GM19452 (cell line): ENCODE measurements at regions not wholly inside any gene's neighbourhood (a gene's known extent, or its start where the extent isn't known, plus 50 kb on each side); places are given as distances from the start of the nearest gene placed in this dataset.

Source experiments
- ATAC-seq: cut with Tn5 transposase; IDR thresholded peaks from one replicate; pipeline ENCODE4 v1.9.1; 2021; ENCODE audit not compliant: unreplicated experiment

DNA sequence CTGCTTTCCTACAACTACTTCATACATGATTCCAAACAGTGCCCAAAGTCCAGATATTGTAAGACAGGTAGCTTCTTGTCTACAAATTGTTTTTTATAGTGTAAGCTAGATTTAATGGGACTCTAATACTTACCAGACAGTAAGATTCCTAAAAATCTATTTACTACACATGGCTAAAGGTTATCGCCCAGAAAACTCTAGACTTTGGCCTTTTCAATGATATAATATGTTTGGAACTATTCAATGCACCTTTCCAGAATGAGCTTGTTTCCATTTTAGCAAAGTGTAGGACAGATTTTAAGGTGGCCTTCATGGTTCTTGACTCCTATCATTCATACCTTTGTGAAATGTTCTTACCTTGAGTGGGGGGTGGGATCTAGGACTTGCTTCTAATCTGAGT, 951.0 kb downstream of the SORCS1 start:
- ATAC-seq: no peak

DNA sequence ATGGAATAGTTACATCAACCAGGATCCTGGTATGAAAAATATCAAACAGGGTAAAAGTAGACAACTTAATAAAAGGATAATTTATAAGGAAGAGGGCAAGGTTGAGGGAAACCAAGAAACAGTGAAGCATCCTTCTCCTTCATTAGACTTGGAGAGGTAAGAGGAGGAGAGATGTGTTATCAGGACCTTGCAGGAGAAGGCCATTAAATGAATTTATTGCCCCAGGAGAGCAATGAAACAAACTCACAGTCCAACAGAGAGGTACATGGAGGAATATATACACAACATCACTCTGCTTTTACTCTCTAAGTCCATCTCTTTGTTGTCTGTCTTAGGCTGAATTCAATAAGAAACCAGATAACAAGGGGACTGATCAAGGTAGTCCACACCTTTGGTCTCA, 966.2 kb downstream of the SORCS1 start:
- ATAC-seq: no peak

DNA sequence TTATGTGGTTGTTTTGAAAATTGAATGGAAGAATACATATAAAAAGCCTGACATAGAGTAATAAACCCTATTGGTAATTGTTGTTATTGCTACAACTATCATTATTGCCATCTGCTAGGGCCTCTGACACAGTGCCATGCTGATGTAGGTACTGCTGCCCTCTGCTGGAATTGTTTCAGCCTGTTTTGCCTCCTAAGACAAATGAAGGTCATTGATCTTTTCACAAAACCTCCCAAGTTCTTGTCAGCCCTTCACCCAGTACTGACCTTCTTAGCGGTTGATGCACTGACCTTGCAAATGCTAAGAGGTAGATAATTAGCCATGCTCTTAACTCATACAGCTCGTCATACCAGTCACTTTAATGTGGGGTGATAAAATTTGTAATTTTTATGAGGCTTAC, 975.2 kb downstream of the SORCS1 start:
- ATAC-seq: no peak

DNA sequence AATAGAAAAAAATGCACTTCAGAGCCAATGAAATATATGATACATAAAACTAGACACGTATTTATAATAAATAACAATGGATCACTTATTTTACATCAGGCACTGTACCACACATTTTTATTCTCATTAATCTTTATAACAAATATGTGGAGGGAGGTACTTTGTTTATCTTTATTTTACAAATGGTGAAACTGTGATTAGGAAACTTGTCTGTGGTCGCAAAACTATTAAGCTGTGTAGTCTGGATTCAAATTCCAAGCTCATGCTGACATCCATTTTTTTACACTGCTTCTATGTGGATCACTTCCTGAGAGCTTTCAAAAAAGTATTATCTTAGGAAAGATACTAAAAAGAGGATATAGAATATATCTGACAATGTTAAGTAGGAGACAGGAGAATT, 978.6 kb downstream of the SORCS1 start:
- ATAC-seq: no peak

DNA sequence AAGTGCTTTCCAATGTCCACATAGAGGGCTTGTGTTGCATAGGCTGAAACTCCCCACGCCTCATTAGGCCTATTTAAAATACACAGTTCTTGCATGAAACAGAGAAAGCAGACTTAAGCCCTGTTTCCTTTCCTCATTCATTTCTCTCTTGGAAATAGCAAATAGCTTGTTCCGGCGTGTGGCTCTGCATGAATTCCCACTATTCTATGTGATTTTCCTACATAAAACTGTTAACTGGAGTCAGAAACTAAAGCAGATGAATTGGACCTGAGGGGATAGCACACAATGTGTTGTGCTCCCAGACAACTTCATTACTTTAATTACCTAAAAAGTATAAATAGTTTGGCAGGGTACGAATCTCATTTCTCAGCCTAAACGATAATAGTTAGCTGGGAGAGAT, 981.5 kb downstream of the SORCS1 start:
- ATAC-seq: no peak

DNA sequence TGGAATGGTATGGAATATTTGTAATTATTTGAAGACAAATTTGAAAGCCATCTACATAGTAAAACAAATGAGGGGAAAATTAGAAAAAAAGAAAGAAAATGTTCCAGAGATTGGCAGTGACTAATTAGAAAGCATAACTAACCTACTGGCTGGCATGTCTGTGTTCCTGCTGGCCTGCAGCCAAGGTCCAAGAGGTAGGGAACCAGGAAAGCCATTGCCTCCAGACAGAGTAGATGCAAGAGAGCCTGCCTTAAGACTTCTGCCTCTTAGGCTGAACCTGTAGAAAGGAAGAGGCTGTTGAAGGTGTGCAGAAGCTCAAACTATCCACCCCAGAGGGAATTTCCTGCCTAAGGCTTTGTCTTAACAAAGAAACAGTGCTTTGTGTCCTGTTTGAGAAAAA, 982.0 kb downstream of the SORCS1 start:
- no peak for ATAC-seq

DNA sequence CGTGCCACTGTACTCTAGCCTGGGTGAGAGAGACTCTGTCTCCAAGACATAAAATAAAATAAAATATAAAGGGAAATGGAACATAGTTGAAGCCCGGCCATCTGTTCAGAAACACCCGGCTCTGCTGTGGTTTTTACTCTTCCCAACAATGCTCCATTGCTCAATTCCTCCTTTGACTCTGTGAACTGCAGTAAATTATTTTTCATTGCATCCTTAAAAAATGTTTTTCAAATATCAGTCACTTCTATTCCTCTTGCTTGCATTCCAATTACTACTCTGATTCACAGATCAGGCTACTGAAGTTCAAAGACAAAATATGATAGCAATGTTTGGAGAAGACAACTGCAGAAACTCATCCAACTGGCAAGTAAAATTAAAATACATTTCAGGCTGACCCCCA, 983.0 kb downstream of the SORCS1 start:
- ATAC-seq: no peak

DNA sequence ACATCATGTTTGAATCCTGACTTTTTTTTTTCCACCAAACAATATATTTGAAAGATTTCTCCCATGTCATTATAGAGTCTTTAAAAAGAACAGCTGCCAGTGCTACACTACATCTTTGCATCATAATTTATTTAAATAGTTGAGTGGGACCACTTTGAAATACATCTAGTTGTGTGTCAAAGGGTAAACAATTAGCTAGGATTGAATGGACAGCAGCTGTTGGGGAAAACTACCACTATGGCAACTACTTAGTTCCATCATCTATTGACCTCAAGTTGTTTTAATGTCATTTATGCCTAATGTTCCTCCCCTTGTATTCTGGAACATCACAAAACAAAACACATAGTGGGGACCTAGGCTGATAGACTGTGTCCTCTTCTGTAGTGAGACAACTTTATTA, 985.1 kb downstream of the SORCS1 start:
- no peak for ATAC-seq

DNA sequence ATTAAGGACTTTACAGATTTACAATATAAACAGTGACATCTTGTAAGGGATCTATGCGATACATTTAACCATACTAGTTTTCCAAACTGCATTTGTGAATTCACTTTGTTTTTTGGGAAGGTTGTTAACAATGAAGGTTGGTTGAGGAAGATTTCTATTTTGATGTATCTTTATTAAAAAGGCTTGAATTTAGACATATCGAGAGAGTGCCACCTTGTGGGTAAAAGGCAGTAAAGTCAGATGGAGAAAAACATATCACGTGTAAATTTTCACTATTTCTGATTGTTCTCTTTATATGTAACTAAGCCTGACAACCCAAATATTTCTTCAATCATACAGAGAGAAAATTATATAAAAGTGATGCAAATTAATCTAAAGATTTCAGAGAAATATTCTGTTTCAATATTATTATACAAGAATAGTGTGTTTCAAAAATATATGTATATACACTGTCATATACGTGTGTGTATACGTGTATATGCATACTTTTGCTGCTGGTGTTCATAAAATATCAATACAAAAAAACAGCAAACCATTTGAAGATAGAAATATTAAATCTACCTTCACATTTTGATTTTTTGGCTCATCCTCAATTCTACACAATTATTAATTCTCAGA, 988.6 kb downstream of the SORCS1 start:
- ATAC-seq: no peak

DNA sequence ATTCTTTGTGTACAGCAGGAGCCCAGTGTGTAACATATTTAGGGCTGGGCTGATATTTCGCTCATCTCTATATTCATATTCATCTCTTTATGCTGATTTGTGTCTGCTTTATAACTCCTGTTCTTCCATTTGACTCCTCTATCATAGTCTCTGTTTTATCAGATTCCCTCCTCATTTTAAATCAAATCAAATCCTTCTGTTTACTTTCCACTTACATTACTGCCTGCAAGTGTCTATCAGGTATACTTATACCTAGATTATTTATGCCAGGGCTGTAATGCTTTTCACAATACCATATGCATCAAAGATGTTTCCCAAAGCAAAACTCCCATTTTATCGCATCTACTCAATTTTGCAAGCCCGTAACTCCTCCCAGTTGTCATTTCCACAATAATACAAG, 990.7 kb downstream of the SORCS1 start:
- no peak for ATAC-seq

DNA sequence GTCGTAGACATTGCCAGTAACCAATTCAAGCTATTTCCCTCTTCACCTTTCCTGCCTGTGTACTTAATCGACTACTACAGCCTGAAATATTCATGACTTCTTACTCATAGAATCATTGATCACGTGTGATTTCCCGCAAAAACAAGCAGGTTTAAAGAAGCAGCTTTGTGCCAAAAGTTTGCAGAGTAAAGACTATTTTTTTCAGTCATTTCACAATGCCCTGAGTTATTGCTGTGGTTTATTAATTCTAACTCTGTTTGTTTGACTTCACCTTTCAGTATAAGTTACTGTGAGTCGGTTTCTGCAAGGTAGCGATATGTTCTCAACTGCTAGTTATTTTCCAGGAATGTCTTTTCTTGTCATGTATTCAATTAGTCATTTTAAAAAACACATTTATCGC, 995.3 kb downstream of the SORCS1 start:
- ATAC-seq: no peak

DNA sequence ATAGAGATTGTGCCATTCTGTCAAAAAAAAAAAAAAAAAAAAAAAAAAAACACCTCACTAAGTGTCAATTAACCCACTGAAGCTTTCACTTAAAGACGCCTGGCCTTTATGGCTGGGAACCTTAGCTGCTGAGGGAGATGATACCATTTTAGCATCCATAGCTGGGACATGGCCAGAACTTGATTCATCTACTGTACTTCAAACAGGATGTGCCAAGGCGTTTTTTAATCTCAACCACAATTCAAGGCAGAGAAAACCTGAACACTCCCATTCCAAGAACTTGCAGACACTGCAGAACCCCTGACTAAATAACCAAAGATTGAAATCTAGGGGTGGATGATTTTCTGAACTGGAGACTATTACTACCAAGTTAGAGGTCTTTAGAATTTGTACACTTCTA, 996.6 kb downstream of the SORCS1 start:
- ATAC-seq: no peak

DNA sequence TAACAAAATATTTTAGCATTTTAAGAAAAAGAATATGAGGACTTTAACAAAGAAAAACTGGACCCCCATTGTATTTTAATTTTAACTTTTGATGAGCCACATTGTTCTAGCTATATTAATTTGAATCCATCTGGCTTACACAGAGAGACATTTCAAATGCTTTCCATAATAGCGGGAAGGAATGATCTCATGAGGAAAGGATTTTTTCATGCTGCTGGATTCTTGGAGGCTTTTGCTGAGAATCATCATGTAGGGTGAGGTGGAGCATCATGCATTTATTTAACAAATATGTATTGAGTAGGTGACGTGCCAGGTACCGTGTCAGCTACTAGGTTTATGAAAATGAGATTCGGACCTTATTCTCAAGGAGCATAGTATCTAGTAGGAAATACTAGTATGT, 1006.3 kb downstream of the SORCS1 start:
- no peak for ATAC-seq

DNA sequence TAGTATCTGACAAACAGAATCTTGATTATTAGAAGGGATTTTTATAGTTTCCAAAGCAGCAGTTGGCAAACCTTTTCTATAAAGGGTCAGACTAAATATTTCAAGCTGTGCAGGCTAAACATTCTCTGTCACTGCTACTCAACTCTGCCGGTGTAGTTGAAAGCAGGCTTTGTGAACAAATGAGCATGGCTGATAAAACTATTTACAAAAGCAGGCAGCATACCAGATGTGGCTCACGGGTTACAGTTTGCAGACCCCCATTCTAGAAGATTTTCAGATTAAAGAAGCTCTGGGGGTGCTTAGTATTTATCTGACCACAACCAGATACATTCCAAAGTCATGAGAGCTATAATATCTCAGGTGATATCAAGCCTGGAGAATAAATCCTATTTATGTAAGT, 1017.5 kb downstream of the SORCS1 start:
- no peak for ATAC-seq

DNA sequence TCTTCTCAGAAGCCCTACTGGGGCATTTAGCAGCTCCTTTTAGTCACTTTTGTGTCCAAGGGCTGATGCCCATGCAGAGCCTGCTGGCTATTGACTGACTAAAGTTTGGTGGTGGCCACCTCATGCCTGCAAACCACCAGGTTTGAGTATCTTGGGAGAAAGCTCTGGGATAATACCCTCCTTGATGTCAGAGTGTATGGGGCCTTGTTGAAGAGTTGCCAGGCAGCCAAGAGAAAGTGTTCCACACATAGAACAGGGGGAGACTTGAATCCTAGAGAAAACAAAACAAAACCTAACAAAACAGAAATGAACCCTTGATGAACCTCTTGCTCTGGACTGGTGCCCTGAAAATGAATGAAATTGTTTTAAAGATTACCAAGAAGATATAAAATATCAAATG, 1024.6 kb downstream of the SORCS1 start:
- no peak for ATAC-seq

DNA sequence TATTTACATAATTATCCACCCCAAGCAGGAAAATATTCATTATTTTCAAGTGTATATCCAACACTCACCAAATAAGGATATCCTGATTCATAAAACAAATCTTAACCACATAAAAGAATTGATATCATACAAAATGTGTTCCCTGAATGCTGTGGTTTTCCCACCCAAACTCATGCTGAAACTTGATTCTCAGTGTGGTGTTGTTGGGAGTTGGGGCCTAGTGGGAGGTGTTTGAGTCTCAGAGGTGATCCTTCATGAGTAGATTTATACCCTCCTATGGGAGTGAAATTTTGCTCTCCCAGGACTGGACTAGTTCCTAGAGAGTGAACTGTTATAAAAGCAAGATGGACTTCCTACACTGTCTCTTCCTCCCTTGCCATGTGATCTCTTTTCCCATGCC, 1028.3 kb downstream of the SORCS1 start:
- no peak for ATAC-seq

DNA sequence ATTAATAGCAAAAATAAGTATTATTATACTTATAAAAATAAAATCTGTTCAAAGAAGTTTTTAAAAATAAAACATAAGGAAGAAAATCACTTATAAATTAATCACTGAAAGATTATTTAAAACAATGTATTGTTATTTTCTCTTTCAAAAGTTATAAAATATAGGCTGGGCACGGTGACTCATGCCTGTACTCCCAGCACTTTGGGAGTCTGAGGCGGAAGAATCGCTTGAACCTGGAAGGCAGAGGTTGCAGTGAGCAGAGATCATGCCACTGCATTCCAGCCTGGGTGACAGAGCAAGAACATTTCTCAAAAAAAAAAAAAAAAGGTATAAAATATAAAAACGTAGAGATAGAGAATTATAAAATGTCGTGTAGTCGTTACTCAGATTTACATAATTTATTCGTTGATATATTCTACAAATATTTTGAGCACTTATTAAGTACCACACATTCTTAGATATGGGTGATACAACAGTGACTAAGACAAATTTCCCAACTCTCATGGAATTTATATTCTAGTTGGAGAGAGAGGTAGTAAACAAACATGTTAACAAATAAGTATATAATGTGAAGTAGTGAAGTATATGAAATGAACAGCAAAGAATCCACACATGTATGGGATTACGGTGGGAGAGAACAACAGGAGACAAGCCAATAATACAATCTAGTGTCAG, 1030.0 kb downstream of the SORCS1 start:
- no peak for ATAC-seq

DNA sequence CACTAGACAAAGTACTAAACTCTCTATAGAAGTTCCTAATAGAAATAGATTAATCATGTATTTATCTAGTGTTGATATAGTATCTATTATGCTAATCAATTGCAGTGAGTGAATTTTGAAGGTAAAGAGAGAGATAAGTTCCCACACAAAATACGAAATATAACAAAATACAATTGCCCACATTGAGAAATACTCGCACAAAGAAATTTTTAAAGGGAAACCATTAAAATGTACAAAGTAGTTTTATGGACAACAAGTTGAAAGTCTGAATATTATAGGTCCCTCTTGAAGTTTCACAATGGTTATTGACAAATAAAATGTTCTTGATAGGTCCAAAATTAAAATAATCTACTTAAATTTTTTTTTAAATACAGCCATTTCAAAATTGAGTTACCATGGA, 1031.1 kb downstream of the SORCS1 start:
- no peak for ATAC-seq

DNA sequence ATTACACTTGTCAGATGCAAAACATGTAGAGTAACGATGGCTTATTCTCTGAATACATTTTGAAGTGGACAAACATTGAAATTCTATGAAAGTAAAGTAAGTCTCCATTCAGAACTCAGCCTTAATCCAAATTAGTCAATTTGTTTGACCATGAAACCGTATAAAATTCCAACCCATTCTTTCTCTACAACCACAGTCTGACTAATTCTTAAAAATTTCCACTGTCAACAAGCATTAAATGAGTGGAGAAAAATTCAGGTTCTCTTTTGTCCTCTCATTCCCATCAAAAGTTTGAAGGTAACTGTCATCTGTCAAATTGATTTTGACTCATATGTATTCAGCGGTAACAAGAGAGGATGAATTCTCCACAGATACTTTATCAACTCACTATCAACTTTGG, 1031.5 kb downstream of the SORCS1 start:
- no peak for ATAC-seq

DNA sequence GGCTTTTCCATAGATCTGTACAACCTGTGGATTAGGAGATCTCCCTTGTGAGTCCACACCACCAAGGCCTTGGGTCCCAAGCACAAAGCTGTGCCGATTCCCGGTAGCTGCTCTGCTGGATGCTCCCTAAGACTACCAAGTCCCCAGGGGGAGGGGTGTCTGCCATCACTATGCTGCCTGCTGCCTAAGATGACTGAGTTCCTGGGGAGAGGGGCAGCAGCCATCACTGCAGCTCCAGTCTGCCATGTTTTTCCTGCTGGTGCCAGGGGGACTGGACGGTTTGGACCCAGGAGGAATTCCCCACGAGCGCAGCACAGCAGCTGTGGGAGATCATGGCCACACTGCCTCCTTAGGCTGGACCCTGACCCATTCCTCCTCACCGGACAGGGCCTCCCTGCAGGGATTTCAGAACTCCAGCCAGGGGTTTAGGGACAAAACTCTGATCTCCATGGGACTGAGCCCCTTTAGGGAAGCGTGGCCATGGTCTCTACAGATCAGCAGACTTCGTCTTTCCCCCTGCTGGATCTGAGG, 1049.8 kb downstream of the SORCS1 start:
- no peak for ATAC-seq

DNA sequence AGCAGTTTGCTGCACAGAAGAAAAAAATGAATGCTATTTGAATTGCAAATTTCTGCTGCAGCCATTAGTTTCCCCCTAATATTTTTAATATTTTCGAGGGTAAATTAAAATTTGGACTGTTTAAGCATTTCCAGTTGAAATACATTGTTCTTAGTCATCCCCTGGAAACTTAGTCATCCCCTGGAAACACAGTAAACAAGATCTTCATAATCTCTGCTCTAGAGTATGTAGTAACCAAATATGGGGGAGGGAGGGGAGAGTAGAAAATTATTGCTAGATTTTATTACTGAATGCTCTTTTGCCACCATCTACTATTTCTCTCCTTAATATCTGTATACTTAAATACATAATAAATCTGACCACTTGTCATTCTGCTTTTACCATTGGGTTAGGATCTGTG, 1053.3 kb downstream of the SORCS1 start:
- ATAC-seq: no peak

DNA sequence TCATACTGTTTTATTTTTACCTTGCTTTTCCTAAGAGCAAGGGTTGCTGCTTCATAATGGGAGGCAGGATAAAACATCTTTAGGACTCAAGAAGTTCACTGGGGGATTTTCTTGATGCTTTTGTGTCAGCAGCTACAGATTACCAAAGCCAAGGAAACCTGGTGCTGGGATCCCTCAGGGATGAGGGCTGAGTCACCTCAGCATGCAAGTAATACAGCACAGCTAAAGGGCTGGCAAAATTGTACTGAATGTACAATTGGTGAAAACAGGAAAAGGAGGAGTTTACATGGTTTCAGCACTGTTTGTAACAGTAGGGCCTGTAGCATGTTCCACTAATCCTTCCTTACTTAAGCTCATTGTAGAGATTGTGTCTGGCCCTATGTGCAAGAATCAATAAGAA, 1056.8 kb downstream of the SORCS1 start:
- ATAC-seq: no peak

DNA sequence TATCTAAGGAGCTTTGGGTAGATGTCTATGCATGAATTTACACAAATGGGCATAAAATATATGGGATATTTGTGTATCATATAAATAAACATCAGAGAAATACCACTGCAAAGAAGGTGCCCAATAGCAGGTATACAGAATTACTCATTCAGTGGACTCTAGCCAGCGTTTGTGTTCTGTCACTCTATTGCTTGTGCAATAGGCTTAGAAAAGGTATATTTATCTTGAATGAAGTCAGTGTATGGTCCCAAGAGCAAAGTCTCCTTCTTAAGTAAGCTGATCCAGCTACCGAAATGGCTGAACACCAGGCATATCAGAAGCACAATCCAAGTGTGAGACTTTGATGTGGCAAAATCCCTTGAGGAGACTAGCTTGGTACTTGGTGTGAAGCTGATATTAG, 1058.4 kb downstream of the SORCS1 start:
- no peak for ATAC-seq
